SK-N-SH treated with all-trans-retinoic acid at 6 μM for 48 hours (cell line): ENCODE measurements at regions not wholly inside any gene's neighbourhood (a gene's known extent, or its start where the extent isn't known, plus 50 kb on each side); places are given as distances from the start of the nearest gene placed in this dataset.

ENCODE experiments used
- CREB5 ChIP-seq: fragments of 250-450 bp; sonication (Bioruptor Pico); IDR thresholded peaks from 2 replicates; pipeline ENCODE4 v1.5.1; 2020; ENCODE audit warnings: low read depth, mild to moderate bottlenecking, moderate library complexity
- GLIS3 ChIP-seq: fragments of 250-450 bp; sonication (Bioruptor Pico); IDR thresholded peaks from 2 replicates; pipeline ENCODE4 v1.5.0; 2020; ENCODE audit warnings: mild to moderate bottlenecking, moderate library complexity
- OSR1 ChIP-seq: fragments of 250-450 bp; sonication (Bioruptor Pico); IDR thresholded peaks from 2 replicates; pipeline ENCODE4 v1.8.0; 2022; ENCODE audit warnings: moderate library complexity, mild to moderate bottlenecking, inconsistent platforms
- PATZ1 ChIP-seq: fragments of 250-450 bp; sonication (Bioruptor Pico); IDR thresholded peaks from 2 replicates; pipeline ENCODE4 v1.8.0; 2020; ENCODE audit warnings: mild to moderate bottlenecking, moderate library complexity, borderline replicate concordance
- POU6F1 ChIP-seq: fragments of 250-450 bp; sonication (Bioruptor Pico); IDR thresholded peaks from 2 replicates; pipeline ENCODE4 v1.8.0; 2021; ENCODE audit warnings: low read depth, mild to moderate bottlenecking, moderate library complexity, borderline replicate concordance
- PPARA ChIP-seq: fragments of 250-450 bp; sonication (Bioruptor Pico); IDR thresholded peaks from 2 replicates; pipeline ENCODE4 v1.5.0; 2020; ENCODE audit warnings: mild to moderate bottlenecking, borderline replicate concordance
- RARB ChIP-seq: fragments of 250-450 bp; sonication (Bioruptor Pico); IDR thresholded peaks from 2 replicates; pipeline ENCODE4 v1.8.0; 2021; ENCODE audit warnings: mild to moderate bottlenecking, moderate library complexity
- ZC3H10 ChIP-seq: fragments of 250-450 bp; sonication (Bioruptor Pico); IDR thresholded peaks from 2 replicates; pipeline ENCODE4 v1.5.1; 2021; ENCODE audit warnings: mild to moderate bottlenecking, moderate library complexity
- ZFP3 ChIP-seq: fragments of 250-450 bp; sonication (Bioruptor Pico); IDR thresholded peaks from 2 replicates; pipeline ENCODE4 v1.5.0; 2020; ENCODE audit warnings: mild to moderate bottlenecking, moderate library complexity
- ZNF565 ChIP-seq: fragments of 450-650 bp; formaldehyde crosslinking; conservative IDR thresholded peaks from 2 replicates; pipeline ENCODE4 v1.5.0; 2020; ENCODE audit warnings: low read depth, mild to moderate bottlenecking, moderate library complexity
- ZNF8 ChIP-seq: fragments of 450-650 bp; formaldehyde crosslinking; IDR thresholded peaks from 2 replicates; pipeline ENCODE4 v1.5.0; 2020; ENCODE audit warnings: mild to moderate bottlenecking, moderate library complexity
- TF ChIP-seq, protein P1 (sequence below): fragments of 250-450 bp; sonication (Bioruptor Pico); IDR thresholded peaks from 2 replicates; pipeline ENCODE4 v1.5.0; 2020; ENCODE audit warnings: mild to moderate bottlenecking, moderate library complexity
- TF ChIP-seq, protein P2 (sequence below): fragments of 250-450 bp; sonication (Bioruptor Pico); IDR thresholded peaks from 2 replicates; pipeline ENCODE4 v1.5.1; 2021; ENCODE audit warnings: mild to moderate bottlenecking, moderate library complexity

GRCh38 chr7:46230298-46230989 is 309.4 kb upstream of the IGFBP3 start:
- TF ChIP-seq PPARA (CRISPR knock-in tag) = no peak
- TF ChIP-seq OSR1 = no peak
- TF ChIP-seq GLIS3 (CRISPR knock-in tag) = no peak
- TF ChIP-seq PATZ1 (CRISPR knock-in tag) = no peak
- TF ChIP-seq, protein P1, sequence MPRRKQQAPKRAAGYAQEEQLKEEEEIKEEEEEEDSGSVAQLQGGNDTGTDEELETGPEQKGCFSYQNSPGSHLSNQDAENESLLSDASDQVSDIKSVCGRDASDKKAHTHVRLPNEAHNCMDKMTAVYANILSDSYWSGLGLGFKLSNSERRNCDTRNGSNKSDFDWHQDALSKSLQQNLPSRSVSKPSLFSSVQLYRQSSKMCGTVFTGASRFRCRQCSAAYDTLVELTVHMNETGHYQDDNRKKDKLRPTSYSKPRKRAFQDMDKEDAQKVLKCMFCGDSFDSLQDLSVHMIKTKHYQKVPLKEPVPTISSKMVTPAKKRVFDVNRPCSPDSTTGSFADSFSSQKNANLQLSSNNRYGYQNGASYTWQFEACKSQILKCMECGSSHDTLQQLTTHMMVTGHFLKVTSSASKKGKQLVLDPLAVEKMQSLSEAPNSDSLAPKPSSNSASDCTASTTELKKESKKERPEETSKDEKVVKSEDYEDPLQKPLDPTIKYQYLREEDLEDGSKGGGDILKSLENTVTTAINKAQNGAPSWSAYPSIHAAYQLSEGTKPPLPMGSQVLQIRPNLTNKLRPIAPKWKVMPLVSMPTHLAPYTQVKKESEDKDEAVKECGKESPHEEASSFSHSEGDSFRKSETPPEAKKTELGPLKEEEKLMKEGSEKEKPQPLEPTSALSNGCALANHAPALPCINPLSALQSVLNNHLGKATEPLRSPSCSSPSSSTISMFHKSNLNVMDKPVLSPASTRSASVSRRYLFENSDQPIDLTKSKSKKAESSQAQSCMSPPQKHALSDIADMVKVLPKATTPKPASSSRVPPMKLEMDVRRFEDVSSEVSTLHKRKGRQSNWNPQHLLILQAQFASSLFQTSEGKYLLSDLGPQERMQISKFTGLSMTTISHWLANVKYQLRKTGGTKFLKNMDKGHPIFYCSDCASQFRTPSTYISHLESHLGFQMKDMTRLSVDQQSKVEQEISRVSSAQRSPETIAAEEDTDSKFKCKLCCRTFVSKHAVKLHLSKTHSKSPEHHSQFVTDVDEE (CRISPR knock-in tag) = no peak
- TF ChIP-seq CREB5 (CRISPR knock-in tag) = no peak
- TF ChIP-seq ZC3H10 (CRISPR knock-in tag) = no peak
- no peak for TF ChIP-seq ZFP3 (CRISPR knock-in tag)
- TF ChIP-seq RARB (CRISPR knock-in tag) = no peak
- no peak for TF ChIP-seq ZNF8 (CRISPR knock-in tag)
- TF ChIP-seq ZNF565 (CRISPR knock-in tag) = no peak
- TF ChIP-seq, protein P2, sequence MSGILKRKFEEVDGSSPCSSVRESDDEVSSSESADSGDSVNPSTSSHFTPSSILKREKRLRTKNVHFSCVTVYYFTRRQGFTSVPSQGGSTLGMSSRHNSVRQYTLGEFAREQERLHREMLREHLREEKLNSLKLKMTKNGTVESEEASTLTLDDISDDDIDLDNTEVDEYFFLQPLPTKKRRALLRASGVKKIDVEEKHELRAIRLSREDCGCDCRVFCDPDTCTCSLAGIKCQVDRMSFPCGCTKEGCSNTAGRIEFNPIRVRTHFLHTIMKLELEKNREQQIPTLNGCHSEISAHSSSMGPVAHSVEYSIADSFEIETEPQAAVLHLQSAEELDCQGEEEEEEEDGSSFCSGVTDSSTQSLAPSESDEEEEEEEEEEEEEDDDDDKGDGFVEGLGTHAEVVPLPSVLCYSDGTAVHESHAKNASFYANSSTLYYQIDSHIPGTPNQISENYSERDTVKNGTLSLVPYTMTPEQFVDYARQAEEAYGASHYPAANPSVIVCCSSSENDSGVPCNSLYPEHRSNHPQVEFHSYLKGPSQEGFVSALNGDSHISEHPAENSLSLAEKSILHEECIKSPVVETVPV (CRISPR knock-in tag) = no peak
- no peak for TF ChIP-seq POU6F1
